Pancreas (tissue), 10 donors: ENCODE measurements at regions not wholly inside any gene's neighbourhood (a gene's known extent, or its start where the extent isn't known, plus 50 kb on each side); places are given as distances from the start of the nearest gene placed in this dataset.

Experiments used
- ATAC-seq, 4 donors: fragments of 200-7000 bp; cut with Tn5 transposase; one replicate each; pipeline versions ENCODE4 v1.8.0 to v1.9.1; 2020; ENCODE audit warnings: mild to moderate bottlenecking in 4 of 4, moderate library complexity in 4 of 4
- DNase-seq, 6 donors: peaks; one replicate each; pipeline ENCODE4 v3.0.0-alpha.2; 2020
- FAIRE-seq: peaks from 2 replicates; lab custom pipeline; 2012; peaks lifted over from hg19 to GRCh38; lab: Jason Lieb, UNC
- H3K27ac ChIP-seq, 4 donors: fragments of 200-600 bp; sonication (generic); 1 replicate in 3 of 4; 2 replicates in 1 of 4; pipeline versions ENCODE4 v1.5.0 to v1.8.0; 2020
- H3K27me3 ChIP-seq, 4 donors: fragments of 200-600 bp; one replicate each; pipeline ENCODE4 v1.8.0; 2021
- H3K36me3 ChIP-seq, 3 donors: fragments of 200-600 bp; sonication (generic) in 1 of 3; one replicate each; pipeline versions ENCODE4 v1.5.0 to v1.8.0; 2020 to 2021
- H3K4me1 ChIP-seq, 3 donors: fragments of 200-600 bp; one replicate each; pipeline ENCODE4 v1.8.0; 2021
- H3K4me3 ChIP-seq, 4 donors: fragments of 200-600 bp; sonication (generic) in 2 of 4; one replicate each; pipeline versions ENCODE4 v1.5.0 to v1.8.0; 2020 to 2021
- H3K9me3 ChIP-seq, 4 donors: fragments of 200-600 bp; one replicate each; pipeline ENCODE4 v1.8.0; 2021
- WGBS, 2 donors: extraction: QIAGEN DNeasy Blood & Tissue Kit; methylation state at CpG; one replicate each; pipeline ENCODE4 v1.1.7; 2013; 5-methylcytosine and 5-hydroxymethylcytosine counted together
- intact Hi-C, 3 donors: fragments of 100-400 bp; cut with DNase I; formaldehyde crosslinking; loops; one replicate each; pipeline versions ENCODE4 v1.11.1 to v1.14.2; 2022
- TF ChIP-seq, protein P1 (sequence below), 4 donors: fragments of 200-600 bp; sonication (generic) in 3 of 4; IDR thresholded peaks; one replicate each; pipeline versions ENCODE4 v1.5.0 to v1.8.0; 2021; ENCODE audit warnings: antibody characterized with exemption in 4 of 4
- donor health status: healthy with polysubstance abuse.
- donor health status: DM: no; HTN: no; CAD: no; lungs with moderate emphysema.
- donor health status: DM: no; HTN: no; CAD: no.
- donor health status: control.
- donor health status: control.
- donor health status: Bipolar disorder and iron deficiency.
- donor health status: DM: yes; HTN: yes; CAD: no.
- donor health status: DM: no; HTN: no; CAD: no.
- donor health status: DM: no; HTN: no; CAD: no.
- donor health status: DM: yes; HTN: yes; CAD: no.

DNA sequence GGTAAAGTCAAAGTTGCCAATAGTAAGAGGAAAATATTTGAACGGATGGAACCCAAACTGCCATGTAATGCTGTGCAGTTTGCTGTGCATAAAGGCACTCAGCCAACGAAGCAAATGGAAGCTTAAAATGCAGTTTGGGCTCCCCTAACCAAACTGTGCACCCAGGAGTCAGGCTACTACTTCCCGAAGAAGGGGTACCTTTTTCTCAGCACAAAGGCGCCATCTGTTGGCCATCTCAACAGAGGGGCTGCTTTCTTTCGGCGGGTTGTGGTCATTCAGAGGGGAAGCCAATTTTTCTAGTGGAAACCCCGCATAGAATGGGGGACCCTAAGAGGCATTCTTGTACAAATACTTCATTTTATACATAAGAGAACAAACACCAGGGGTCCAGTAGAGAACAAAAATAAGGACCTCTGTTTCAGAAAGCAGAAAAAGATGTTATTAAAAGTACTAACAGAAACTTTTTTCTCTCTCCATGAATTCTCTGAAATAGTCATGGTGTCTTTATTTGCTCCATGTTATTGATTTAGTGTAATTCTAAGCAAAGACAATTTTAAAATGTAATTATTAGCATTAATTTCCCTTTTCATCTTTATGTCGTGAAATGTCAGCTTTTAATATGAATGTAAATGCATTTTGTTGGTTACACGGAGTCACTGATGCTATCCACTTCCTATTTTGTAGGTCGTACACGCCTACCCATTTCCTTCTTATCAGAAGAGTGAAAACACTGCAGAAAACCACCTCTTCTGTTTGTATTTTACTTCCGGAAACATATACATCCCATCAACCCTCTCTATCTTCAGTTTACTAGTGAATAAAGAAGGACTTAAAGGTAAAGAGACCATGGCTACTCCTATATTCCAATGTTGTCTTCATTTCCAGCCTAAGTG lies 453.3 kb downstream of the KCNJ2 start:
- FAIRE-seq (no peak), ATAC-seq (peak in 3 of 4 donors; percentile 52 to 66 (median 55)), DNase-seq (peak in 4 of 6 donors; percentile 21 to 57 (median 24))
- no peak overlapping the region for H3K4me3 ChIP-seq
- H3K4me1 ChIP-seq, result no peaks in the 10 kb centered on the region
- TF ChIP-seq, protein P1, sequence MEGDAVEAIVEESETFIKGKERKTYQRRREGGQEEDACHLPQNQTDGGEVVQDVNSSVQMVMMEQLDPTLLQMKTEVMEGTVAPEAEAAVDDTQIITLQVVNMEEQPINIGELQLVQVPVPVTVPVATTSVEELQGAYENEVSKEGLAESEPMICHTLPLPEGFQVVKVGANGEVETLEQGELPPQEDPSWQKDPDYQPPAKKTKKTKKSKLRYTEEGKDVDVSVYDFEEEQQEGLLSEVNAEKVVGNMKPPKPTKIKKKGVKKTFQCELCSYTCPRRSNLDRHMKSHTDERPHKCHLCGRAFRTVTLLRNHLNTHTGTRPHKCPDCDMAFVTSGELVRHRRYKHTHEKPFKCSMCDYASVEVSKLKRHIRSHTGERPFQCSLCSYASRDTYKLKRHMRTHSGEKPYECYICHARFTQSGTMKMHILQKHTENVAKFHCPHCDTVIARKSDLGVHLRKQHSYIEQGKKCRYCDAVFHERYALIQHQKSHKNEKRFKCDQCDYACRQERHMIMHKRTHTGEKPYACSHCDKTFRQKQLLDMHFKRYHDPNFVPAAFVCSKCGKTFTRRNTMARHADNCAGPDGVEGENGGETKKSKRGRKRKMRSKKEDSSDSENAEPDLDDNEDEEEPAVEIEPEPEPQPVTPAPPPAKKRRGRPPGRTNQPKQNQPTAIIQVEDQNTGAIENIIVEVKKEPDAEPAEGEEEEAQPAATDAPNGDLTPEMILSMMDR (IDR thresholded peaks at IDR 0.05), result peak in 1 of 4 donors; percentile 18
- no peaks in the 10 kb centered on the region for H3K27me3 ChIP-seq
- intact Hi-C loops, result no loop called here
- H3K9me3 ChIP-seq, result no peaks in the 10 kb centered on the region
- H3K36me3 ChIP-seq, result no peaks in the 10 kb centered on the region
- no peak overlapping the region for H3K27ac ChIP-seq
- 40 to 44% methylated on average over 12 of the region's 12 CpGs for WGBS, 2 donors

DNA sequence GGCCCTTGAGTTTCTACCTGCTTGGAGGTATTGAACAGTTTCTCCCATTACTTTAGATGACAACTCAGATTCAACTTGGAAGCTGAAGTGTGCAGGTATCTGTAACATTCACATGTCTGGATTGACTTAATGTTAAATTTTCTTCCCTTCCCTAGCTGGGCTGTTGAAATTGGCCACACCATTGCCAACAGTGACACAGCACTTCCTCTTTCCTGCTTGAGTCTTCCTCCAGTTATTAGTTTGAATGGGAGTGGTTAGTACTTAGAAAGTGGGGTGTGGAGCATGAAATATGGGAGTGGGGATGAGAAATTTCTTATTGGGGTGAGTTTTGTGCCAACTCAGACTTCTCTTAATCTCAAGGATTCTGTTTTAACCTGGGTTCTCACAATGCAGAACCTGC lies 454.9 kb downstream of the KCNJ2 start:
- H3K4me3 ChIP-seq, result no peak overlapping the region
- ATAC-seq (no peak), DNase-seq (no peak), FAIRE-seq (no peak)
- TF ChIP-seq, protein P1 (IDR thresholded peaks at IDR 0.05), result no peak
- no peaks in the 10 kb centered on the region for H3K36me3 ChIP-seq
- H3K27me3 ChIP-seq, result no peaks in the 10 kb centered on the region
- intact Hi-C loops, result no loop called here
- H3K4me1 ChIP-seq, result no peaks in the 10 kb centered on the region
- H3K9me3 ChIP-seq, result no peaks in the 10 kb centered on the region
- H3K27ac ChIP-seq, result no peak overlapping the region

DNA sequence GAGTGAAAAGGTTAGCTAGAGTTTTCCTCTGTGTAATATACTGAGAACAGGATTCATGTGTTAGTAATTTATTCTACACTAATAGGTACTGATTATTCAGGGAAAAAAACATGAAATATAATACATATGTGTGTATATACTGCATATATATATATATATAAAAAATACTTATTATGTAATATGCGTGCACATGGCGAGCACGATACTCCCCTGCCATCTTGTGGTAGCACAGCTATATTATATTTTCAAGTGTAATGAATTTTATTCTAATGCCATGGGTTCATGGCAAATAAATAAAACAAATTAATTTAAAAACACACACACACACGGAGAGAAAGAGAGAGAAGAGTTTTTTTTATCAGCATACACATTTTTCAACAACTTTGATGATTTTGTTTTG lies 460.6 kb downstream of the KCNJ2 start:
- H3K36me3 ChIP-seq, result no peaks in the 10 kb centered on the region
- H3K27ac ChIP-seq, result no peak overlapping the region
- no peaks in the 10 kb centered on the region for H3K27me3 ChIP-seq
- no peak overlapping the region for H3K4me3 ChIP-seq
- no peaks in the 10 kb centered on the region for H3K4me1 ChIP-seq
- no peak for DNase-seq
- TF ChIP-seq, protein P1 (IDR thresholded peaks at IDR 0.05), result no peak
- intact Hi-C loops, result no loop called here
- ATAC-seq, result no peak
- no peak for FAIRE-seq
- H3K9me3 ChIP-seq, result no peaks in the 10 kb centered on the region
- WGBS, 2 donors, result 53 to 63% methylated on average over 4 of the region's 4 CpGs

DNA sequence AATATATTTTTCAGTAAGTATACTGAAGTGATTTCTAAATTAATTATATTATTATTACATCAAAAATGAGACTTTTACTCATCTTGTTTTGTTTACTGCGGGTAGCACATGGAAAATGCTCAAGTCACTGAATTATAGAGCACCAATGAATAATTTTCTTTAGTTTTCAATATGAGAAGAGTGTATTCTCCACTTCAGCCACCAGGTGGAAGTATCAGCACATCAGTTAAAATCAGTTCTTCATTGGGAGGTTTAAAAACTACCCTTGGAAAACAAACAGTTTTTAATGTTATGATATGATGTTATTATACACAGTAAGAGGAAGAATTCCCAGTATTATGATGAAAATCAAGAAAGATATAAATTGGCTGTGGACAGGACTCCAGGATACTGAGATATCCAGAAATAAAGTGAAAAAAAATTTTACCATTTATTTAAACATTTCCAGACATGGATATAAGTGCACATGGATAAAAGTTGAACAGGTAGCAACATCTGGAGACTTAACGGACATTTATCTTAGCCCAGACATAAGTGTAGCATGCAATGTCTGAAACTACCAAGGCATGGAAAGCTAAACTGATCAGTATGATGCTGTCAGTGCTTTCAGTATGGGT lies 467.3 kb downstream of the KCNJ2 start:
- FAIRE-seq, result peak; percentile 98
- Histone ChIP-seq H3K36me3 (no peaks in the 10 kb centered on the region), H3K4me1 (no peaks in the 10 kb centered on the region), H3K27ac (no peak overlapping the region), H3K9me3 (no peaks in the 10 kb centered on the region), H3K4me3 (no peak overlapping the region), H3K27me3 (no peaks in the 10 kb centered on the region)
- WGBS, 2 donors, result 18 to 27% methylated on average over 2 of the region's 2 CpGs
- TF ChIP-seq, protein P1 (IDR thresholded peaks at IDR 0.05), result peak; percentile 57 to 76 (median 62)
- intact Hi-C loops, result no loop called here
- ATAC-seq, result peak in 3 of 4 donors; percentile 62 to 74 (median 72)
- DNase-seq, result peak in 1 of 6 donors; percentile 17

- DNase-seq (no peak), ATAC-seq (no peak), FAIRE-seq (no peak)
- TF ChIP-seq, protein P1 (IDR thresholded peaks at IDR 0.05), result no peak
- intact Hi-C loops, result no loop called here
- Histone ChIP-seq H3K4me1 (no peaks in the 10 kb centered on the region), H3K4me3 (no peak overlapping the region), H3K27ac (no peak overlapping the region), H3K27me3 (no peaks in the 10 kb centered on the region), H3K9me3 (no peaks in the 10 kb centered on the region), H3K36me3 (no peaks in the 10 kb centered on the region)
- 72 to 84% methylated on average over 2 of the region's 2 CpGs for WGBS, 2 donors
These were observed 472.7 kb downstream of the KCNJ2 start for GRCh38 chr17:70642059-70642458.
